ENCODE measurements at regions not wholly inside any gene's neighbourhood (a gene's known extent, or its start where the extent isn't known, plus 50 kb on each side); places are given as distances from the start of the nearest gene placed in this dataset.

GRCh38 chr20:24779131-24779530, 169.9 kb upstream of the CST7 start:
- H3K4me1 ChIP-seq (ENCODE audit: low read depth): no peaks in the 10 kb centered on the region
- DNase-seq (ENCODE audit: low read depth in 1 of 2, low spot score in 1 of 2): no peak
- TF ChIP-seq CTCF (IDR thresholded peaks at IDR 0.05; ENCODE audit: low read depth, low read length): no peak

GRCh38 chr20:24779946-24780345, 169.1 kb upstream of the CST7 start:
- H3K4me3 ChIP-seq: no peak overlapping the region
- H3K4me1 ChIP-seq (ENCODE audit: low read depth): no peaks in the 10 kb centered on the region
- no peak overlapping the region for H3K27ac ChIP-seq
- H3K27me3 ChIP-seq: peaks cover 11% of the 10 kb centered on the region
- no peaks in the 10 kb centered on the region for H3K36me3 ChIP-seq
- no peak for TF ChIP-seq CTCF (IDR thresholded peaks at IDR 0.05; ENCODE audit: low read depth, low read length)
- H3K9me3 ChIP-seq (ENCODE audit: low read depth): no peaks in the 10 kb centered on the region
- no peak for DNase-seq (ENCODE audit: low read depth in 1 of 2, low spot score in 1 of 2)

More at GRCh38 chr20:24779131-24779530, 169.9 kb upstream of the CST7 start:
- Histone ChIP-seq H3K27ac (no peak overlapping the region), H3K27me3 (peaks cover 13% of the 10 kb centered on the region), H3K4me3 (no peak overlapping the region), H3K36me3 (no peaks in the 10 kb centered on the region), H3K9me3 (ENCODE audit: low read depth) (no peaks in the 10 kb centered on the region)

GRCh38 chr20:24780674-24781417, 168.2 kb upstream of the CST7 start:
- Histone ChIP-seq H3K27me3 (peaks cover 11% of the 10 kb centered on the region), H3K4me1 (ENCODE audit: low read depth) (no peaks in the 10 kb centered on the region), H3K27ac (no peak overlapping the region), H3K4me3 (no peak overlapping the region), H3K36me3 (no peaks in the 10 kb centered on the region), H3K9me3 (ENCODE audit: low read depth) (no peaks in the 10 kb centered on the region)
- DNase-seq (ENCODE audit: low read depth in 1 of 2, low spot score in 1 of 2): no peak
- no peak for TF ChIP-seq CTCF (IDR thresholded peaks at IDR 0.05; ENCODE audit: low read depth, low read length)

- Histone ChIP-seq H3K4me3 (no peak overlapping the region), H3K27me3 (peaks cover 11% of the 10 kb centered on the region), H3K27ac (no peak overlapping the region), H3K9me3 (ENCODE audit: low read depth) (no peaks in the 10 kb centered on the region), H3K4me1 (ENCODE audit: low read depth) (no peaks in the 10 kb centered on the region), H3K36me3 (no peaks in the 10 kb centered on the region)
- peak; percentile 61 for TF ChIP-seq CTCF (IDR thresholded peaks at IDR 0.05; ENCODE audit: low read depth, low read length)
- peak; percentile 33 to 43 for DNase-seq (ENCODE audit: low read depth in 1 of 2, low spot score in 1 of 2)
Measured at GRCh38 chr20:24781418-24781980, 167.6 kb upstream of the CST7 start.

- H3K9me3 ChIP-seq (ENCODE audit: low read depth): no peaks in the 10 kb centered on the region
- H3K4me1 ChIP-seq (ENCODE audit: low read depth): no peaks in the 10 kb centered on the region
- H3K27me3 ChIP-seq: peaks cover 11% of the 10 kb centered on the region
- H3K27ac ChIP-seq: no peak overlapping the region
- no peaks in the 10 kb centered on the region for H3K36me3 ChIP-seq
- TF ChIP-seq CTCF (IDR thresholded peaks at IDR 0.05; ENCODE audit: low read depth, low read length): no peak
- no peak for DNase-seq (ENCODE audit: low read depth in 1 of 2, low spot score in 1 of 2)
- H3K4me3 ChIP-seq: no peak overlapping the region
Measured at GRCh38 chr20:24782301-24782700, 166.8 kb upstream of the CST7 start.
